EH (cell line): ENCODE measurements at regions not wholly inside any gene's neighbourhood (a gene's known extent, or its start where the extent isn't known, plus 50 kb on each side); places are given as distances from the start of the nearest gene placed in this dataset.
A peak's percentile ranks its signal among the peaks of the same experiment; 100 is the strongest.

Experiments
- DNase-seq: peaks from one replicate; pipeline ENCODE4 v3.0.0-alpha.2; 2015; ENCODE audit warnings: low read depth

DNA sequence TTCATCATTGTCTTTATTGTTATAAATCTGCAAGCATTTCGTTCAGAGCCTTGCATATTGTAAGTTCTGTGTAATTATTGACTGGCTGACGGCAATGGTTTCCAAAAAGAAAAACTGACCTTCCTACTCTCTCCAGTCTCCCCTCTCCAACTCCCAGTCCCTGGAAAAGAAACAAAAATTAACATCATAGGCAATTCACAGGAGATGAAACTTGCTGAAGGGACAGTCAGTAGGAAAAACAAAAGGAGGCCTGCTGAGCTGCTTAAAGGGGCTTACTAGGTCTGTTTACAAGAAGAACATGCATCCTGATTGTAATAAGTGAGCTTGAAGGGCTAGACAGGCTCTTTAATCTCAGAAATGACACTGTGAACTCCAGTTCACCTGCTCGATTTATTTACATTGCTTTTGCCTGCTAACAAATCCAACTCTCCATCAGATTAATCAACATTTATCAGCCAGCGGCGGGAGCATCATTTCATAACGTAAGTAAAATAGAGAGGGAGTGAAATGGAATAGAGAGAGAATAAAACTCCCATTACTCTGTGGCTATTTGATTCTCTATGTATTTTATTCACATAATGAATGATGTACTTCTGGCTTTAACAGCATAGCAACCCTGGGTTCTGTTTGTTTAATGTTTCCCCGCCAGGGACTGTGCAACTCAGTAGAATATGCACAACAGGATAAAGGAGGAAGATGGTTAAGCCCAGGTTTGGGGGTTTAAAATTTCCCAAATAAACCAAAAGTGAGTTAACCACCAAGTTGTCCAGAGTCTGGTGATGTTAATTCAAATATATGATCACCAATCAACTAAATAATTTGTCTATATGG, 256.7 kb upstream of the SETBP1 start:
- no peak for DNase-seq

DNA sequence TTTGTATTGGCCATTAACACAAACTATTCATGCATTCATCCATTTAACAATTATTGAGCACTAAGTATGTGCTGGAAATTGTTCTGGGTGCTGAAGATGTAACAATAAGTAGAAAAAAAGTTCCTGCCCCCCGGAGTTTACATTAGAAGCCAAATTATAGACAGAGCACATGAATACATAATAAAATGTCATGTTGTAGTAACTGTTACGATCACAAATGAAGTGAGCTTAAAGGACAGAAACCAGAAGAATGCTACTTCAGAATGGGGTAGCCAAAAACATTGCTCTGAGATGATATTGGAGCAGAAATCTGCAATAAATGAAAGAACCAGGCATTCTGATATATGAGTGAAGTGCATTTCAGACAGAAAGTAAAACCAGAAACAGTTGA, 256.0 kb upstream of the SETBP1 start:
- no peak for DNase-seq

DNA sequence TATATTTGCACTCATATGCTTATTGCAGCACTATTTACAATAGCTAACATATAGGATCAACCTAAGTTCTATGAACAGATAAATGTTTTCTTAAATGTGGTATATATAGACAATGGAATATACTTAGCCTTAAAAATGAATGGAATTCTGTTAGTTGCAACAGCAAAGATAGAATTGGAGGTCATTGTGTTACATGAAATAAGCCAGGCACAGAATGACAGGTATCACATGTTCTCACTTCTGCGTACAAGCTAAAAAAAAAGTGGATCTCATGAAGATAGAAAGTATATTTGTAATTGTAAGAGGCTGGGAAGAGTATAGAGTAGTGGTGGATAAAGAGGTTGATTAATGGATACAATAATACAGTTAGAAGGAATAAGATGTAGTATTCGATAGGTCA, 255.5 kb upstream of the SETBP1 start:
- DNase-seq, result no peak

DNA sequence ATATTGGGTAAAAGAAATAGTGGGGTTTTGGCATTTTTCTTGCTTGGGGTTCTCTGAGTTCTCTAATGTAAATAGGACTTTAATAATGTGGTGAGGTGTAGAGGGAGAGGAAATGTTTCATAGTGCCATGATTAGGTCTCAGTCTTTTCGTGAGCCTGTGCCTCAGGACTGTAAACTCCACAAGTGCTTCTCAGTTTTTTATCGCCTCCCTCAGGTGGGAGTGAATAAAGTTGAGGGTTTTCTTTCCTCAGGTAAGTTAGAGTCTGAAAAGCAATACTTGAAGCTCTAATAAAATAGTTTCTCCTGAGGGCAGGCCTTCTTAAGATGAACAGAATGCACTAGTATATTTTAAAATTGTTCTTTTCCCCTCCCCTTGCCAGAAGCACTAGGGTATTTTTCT, 243.1 kb upstream of the SETBP1 start:
- DNase-seq, result no peak

DNA sequence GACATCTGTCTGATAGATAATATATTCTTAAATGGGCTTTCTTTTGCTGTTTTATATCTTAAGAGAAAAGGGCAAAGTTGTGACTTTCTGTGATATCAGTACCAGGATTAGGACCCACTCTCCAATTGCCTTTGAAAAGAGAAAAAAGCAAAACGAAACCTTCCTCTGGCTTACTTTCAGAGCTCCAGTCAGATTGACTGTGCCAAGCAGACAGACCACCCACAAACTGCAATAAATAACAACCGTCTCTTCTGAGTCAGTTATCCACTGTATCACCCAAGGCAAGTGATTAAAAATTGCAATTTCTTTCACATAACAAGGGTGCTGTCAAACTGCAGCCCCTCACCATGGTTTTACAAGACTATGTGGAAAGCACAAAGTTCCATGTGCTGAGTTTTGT, 230.5 kb upstream of the SETBP1 start:
- DNase-seq, result no peak

DNA sequence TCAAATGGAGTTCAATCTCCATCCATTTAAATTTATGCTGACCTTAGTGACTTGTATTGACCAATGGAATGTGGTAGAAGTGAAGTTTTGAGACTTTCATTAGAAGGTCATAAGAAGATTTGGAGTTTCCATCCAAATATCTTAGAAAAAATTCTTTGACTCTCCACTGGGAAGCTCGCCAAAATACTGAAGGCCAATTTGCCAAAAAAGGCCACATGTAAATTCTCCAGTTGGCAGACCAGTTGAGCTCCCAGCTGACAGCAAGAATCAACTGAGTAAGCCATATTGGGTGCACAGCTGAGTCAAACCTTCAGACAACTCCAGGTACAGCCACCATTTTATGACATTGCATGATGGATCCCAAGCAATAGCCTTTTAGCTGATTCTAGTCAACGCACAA, 228.3 kb upstream of the SETBP1 start:
- peak; percentile 68 for DNase-seq

DNA sequence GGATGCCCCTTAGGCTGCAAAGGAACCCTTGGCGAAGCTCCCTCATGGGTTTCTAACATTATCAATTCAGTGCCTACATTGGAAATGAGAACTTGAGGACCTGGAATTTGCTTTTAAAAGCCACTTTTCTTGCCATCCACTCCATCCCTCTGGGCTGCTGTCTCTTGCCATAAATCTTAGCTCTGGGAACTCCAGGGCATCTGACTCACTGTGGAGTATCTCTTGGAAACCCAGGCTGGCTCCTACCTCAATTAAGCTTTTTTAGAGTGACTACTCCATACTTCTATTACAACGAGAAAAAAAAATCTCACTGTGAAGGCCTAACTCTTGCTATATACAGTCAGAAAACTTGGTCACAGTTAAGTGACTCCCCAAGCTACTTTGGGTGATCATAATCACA, 227.2 kb upstream of the SETBP1 start:
- DNase-seq, result peak; percentile 80

DNA sequence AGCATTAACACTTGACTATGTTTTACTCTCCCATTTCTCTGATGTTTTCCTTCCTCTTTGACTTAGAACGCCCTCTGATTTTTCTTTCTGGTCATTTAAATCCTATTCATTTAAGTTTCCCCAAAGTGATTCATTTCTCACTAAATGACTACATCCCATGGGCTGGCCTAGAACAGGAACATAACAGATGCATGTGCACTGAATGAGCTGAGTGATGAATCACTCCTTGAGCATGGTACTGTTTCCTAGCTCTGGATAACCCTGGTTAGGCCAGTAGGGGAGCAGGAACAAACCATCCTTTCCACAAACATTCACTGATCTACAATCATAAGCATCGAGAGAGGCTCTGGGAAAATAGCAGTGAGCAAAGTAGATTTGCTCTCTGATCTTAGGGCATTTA, 221.9 kb upstream of the SETBP1 start:
- DNase-seq, result peak; percentile 79

DNA sequence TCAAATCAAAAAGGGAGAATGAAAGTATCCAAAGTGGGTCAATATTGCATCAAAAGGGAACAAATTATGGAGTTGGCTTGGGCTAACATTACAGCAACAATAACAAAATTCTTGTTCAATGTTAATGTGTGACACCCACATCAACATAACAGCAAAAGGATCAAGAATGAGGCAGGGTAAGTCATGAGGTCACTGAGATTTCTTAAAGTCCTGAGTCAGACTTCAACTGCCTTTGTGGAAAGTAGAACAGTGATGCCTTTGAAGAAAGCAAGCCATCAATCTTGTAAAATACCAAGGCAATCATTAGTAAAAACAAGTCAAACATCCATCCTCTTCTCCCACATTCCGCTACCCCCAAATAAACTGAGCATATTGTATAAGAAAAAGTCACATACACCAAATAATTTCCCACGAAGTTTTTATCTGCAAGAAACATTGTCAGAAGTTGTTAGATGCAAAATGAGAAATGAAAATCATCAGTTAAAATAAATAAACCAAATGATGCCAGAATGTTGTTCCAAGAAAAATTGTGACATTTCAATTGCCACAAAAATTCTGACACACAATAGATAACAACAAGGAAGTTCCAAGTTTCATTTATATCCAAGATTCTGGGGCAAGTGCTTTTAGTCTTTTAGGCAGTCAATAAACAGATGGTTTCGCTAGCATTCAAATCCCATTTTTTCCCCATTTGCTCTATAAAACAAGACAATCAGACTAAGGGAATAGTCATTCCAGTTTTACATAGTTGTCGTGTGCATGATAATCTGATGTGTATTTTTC, 216.1 kb upstream of the SETBP1 start:
- peak; percentile 21 for DNase-seq

DNA sequence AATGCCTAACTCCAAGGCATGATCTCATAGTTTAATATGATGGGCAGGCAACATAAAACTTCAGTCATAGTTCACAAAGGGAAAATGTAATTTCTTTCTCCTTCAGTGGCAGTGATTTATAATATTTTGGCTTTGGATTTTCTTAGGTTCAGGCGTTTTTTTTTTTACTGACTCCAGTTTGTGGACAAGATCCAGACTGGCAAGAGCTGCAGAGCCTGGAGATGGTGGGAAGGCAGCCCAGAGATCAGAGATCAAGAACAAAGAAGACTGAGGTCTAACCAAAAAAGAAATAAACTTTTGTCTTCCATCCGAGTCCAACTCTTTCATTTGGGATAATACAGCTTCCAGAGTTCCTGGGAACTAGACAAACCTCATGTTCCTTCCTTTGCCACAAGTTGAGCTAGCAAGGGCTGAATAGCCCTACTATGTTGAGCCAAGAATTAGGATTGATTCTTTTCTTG, 215.3 kb upstream of the SETBP1 start:
- DNase-seq, result peak; percentile 3

DNA sequence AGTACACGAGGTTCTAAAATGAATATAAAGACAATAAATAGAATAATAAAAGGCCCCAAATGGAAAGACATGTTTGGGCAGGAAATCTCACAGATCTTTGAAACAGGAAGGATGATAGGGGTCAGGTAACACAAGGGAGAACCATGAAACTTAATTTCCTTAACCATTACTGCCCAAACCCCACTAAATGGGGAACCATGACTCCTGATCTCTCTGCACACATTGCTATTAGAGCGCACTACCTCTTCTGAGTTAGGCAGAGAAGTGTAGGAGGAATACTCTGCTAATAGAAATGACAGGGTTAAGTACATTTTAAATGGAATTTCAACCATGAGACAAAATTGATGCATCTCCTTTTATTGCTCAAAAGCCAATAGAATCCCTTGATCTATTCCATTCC, 213.7 kb upstream of the SETBP1 start:
- no peak for DNase-seq

DNA sequence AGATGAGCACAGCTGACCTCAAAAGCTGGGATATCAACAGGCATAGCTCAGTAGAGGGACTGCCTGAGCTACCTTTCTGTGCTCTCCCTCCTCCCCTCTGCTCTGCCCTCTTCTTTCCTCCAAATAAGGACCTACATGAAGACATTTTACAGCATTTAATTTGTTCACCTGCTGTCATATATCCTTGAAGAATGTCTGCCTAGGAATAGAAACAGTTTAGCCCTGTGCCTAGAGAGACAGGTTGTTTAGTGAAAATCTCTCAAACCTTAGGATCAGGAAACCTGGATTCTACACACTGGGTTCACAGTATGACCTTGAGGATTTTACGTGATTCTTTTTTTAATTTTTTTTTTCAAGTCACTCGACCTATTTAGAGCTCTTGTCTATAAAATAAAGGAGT, 213.0 kb upstream of the SETBP1 start:
- DNase-seq, result no peak

DNA sequence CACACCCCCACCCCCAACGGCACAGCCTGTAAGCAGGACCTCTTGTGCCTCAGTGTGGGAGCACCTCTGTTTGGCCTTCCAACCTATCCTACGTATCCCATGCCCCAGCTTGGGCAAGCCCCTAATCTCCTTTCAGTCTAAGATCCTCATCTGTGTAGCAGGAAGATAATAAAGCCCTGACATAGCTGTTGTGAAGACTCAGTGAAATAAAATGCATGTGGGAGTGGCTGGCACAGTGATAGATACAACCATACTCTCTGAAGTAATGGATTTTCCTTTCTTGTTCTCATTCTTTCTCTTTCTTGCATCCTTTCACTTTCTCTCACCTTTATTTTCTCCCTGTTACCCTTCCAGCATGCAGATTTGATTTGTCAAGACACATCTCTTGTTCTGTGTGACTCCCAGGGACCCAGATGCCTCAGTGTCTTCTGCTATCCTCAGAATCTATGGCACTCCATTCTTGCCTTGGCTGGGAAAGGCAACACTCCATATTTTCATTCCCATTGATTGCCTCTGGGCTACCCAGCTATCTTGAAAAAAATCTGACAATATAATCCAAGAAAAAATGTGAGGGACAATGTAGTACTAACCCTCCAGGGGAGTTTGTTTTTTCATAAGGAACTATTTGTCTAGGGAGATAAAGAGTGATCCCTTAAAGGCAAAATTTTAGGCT, 207.2 kb upstream of the SETBP1 start:
- DNase-seq, result peak; percentile 16

DNA sequence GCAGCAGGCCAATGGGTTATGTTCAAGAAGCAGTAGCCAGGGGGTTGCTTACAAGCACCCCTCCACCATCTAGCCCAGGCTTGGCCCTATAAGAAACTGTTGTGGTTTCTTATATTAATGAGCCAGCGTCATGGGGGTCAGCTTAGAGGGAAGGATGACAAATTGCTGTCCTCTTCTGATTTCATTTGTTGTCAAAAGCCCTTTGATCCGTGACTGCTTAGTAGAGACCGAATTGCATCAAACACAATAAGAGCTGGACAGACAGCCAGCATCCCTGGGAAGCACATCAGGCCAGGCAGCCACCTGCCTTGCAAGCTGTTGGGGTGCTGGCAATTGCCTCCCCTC, 206.6 kb upstream of the SETBP1 start:
- no peak for DNase-seq

DNA sequence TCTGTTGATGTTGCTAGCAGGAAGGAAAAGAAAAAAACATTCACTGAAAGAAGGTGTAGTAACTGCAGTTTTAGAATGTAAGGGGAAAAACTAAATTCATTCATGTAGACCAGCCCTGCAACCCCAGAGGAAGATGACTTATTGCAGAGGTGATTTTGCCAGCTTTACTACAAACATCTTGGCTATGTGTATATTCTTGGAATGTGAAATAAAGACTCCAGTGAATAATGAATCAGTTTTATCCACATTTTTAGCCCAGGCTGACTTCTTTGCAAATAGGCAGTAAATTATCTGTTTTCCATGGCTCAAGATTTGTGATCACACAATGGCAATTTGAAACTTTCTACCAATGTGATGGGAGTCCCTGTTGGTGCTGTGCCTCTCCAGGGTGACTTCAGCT, 206.1 kb upstream of the SETBP1 start:
- peak; percentile 17 for DNase-seq

DNA sequence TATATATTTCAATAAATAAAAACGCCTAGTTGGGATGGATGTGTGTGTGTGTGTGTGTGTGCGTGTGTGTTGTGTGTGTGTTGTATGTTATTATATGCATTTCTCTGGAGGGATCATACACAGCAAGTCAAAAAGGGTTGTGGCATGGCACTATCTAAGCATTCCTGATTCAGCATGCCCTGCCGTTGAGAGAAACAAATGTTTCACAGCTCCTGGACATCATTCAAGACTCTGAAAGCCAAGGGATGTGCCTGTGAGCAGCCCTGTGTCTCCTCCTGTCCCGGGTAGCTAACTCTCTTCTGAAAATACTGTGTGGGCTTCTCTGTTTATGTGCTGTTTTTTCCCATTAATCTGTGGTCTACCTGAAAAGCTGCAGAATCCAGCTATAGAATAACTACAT, 197.9 kb upstream of the SETBP1 start:
- DNase-seq, result no peak

DNA sequence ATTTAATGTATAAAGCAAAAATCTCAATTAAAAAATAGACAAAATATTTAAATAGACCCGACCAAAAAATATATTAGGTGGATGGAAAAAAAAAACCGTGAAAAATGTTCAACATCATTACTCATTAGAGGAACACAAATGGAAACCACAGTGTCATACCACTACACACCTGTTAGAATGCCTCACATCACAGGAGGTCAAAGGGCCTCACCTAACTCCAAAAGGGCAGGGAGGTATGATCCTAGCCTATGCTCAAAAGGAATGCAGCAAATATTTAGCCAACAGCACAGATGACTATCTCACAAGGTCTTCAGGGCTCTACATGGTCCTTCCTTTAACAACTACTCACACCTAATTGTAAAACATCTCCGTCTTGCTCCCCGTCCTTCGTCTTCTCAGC, 185.5 kb upstream of the SETBP1 start:
- no peak for DNase-seq

DNA sequence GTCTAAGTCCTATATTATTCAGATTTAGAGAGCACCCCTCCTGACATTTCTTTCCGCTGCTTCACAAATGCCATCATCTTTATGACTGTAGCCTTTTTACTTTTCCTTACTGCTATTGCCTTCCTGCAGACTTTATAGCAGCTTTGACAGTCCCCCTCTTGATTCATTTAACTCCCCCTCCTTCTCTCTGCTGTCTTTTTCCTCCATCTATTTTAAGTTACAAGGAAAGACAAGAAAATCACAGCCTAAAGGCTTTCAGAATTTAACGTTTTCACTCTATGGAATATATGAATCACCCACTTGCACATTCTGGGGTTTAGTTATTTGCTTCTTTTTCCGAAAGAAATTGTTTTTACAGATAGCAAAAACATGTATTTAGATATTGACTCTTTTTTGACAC, 183.4 kb upstream of the SETBP1 start:
- DNase-seq, result no peak

DNA sequence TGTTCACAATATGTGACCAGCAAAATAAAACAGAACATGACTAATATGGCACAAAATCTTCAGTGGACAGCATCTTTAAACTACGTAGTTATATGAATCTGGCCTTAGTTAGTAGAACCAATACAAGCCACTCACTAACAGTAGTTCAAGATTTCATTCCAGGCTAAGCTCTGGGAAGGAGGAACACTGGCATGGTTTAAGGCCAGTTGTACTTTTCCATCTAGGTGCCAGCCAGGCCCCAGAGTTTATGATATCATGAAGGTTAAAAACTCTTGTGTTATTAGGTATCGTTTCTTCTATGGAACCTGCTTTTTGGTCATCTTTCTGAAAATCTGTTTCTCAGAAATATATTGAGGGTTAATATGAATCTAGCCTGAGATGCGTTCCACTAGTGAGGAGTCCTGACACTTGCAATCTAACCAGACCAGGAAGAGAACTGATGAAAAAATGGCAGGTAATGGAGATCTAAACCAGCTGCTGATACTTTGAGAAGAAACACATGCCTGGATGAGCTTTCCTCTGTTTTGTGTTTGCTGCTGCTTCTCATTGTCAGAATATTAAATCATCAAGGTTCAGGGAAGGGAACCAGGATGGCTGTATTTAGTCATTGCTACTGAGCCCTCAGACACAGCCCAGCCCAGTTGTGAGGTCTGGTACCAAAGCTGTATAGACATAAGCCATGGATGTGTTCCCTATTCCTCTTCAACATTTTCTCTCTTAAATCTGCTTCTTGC, 182.8 kb upstream of the SETBP1 start:
- no peak for DNase-seq

DNA sequence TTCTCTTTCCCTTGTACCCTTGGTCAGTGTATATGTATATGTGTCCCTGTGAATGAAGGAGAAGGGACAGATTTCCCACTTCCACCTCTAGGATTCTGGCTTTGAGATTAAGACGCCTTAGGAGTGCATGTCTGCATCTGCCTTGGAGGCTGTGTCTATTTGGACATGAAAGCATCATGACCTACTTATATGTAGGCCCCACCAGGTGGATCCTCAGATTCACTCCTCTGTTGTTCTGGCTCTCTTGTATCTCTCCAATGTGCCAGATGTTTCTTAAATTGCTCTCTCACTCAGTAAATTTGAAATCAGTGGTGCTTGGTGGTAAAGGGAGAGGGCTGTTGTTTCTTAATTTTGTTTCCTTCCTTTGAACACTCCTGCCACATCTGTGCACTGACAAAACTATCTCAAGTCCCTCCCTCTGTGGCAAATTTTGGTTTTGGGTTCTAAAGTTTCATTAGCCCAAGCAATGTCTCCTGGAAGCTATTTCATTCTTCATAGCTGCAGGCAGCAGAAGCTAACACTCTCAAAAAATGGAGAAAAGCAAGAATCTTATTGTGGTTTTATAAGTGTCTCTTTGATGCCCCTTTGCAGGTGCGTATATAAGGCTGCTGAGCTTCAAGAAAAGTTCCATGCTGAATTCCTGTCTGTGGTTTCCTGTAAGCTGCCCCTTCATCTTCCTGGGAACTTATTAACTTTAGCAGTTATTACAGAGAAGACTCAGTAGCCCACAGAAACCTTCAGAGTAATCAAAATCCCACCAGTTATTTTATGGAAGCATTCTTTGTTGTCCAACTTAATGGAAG, 179.7 kb upstream of the SETBP1 start:
- DNase-seq, result no peak

DNA sequence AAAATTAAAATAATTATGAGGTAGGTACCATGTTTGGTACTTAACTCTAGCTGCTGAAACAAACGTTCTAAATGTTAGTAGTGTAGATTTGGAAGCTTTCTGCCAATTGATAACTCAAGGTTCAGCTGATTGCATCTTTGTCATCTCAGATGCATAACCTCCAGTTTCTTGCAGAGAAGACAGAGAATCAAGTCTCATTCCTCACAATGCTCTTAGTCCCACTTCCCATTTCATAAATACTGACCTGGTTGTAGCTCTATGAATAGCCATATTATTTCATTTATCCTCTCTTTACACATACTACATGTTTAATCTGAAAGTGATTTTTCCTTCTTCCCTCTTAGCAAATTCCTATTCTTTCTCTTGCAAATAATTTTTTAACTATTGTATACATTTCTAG, 178.5 kb upstream of the SETBP1 start:
- no peak for DNase-seq

DNA sequence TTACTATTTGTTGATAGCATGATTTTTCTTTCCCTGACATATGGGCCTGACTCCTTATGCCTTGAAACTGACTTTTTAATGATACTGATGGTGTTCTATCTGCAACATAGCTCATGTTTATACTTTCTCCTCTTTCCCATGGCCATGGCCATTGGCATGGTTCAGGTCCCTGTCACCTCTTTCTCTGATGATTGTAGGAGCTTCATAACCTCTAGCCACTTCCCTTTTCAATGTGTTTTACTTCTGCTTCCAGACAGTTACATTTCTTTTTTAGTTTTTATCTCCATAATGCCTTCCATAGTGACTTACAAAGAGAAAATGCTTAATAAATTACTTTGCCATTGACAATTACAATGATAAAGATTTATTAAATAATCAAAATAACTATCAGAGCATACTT, 177.9 kb upstream of the SETBP1 start:
- DNase-seq, result no peak
